H1 (cell line): ENCODE measurements at regions not wholly inside any gene's neighbourhood (a gene's known extent, or its start where the extent isn't known, plus 50 kb on each side); places are given as distances from the start of the nearest gene placed in this dataset.

Experiments
- CTCF ChIA-PET: fragments of 300-600 bp; sonication (Branson Sonifier 250); formaldehyde crosslinking; loops from one replicate; lab custom pipeline; 2021; ENCODE audit not compliant: partially characterized antibody; lab: Charles Lee
- POLR2A ChIA-PET: fragments of 300-600 bp; sonication (Branson Sonifier 250); formaldehyde crosslinking; loops from one replicate; lab custom pipeline; 2021; ENCODE audit warnings: inconsistent platforms; ENCODE audit not compliant: partially characterized antibody; lab: Charles Lee
- DNase-seq, 2 experiments: peaks; one replicate each; pipeline versions ENCODE4 v3.0.0 to v3.0.0-alpha.2; 2010 to 2022; ENCODE audit warnings: low spot score in 2 of 2, low read depth in 1 of 2, mixed read lengths in 1 of 2
- FAIRE-seq: peaks from 2 replicates; lab custom pipeline; 2011; peaks lifted over from hg19 to GRCh38; lab: Jason Lieb, UNC
- H2AFZ ChIP-seq: 2 replicates; pipeline ENCODE4 v1.8.1; 2012; ENCODE audit warnings: low read length, inconsistent platforms
- H2AK5ac ChIP-seq: 2 replicates; pipeline ENCODE4 v1.6.1; 2013; ENCODE audit warnings: low read depth, low read length
- H2BK120ac ChIP-seq: replicated peaks from 2 replicates; pipeline ENCODE3; 2013; ENCODE audit warnings: low read depth, low read length, inconsistent platforms
- H2BK12ac ChIP-seq: 2 replicates; pipeline ENCODE4 v1.6.1; 2013; ENCODE audit warnings: low read depth, low read length
- H2BK15ac ChIP-seq: 2 replicates; pipeline ENCODE4 v1.6.1; 2013; ENCODE audit warnings: low read length
- H2BK20ac ChIP-seq: 2 replicates; pipeline ENCODE4 v1.6.1; 2013; ENCODE audit warnings: low read length
- H2BK5ac ChIP-seq: 2 replicates; pipeline ENCODE4 v1.6.1; 2013; ENCODE audit warnings: low read depth, low read length
- H3K14ac ChIP-seq: 2 replicates; pipeline ENCODE4 v1.6.1; 2013; ENCODE audit warnings: inconsistent platforms; ENCODE audit not compliant: insufficient read length
- H3K18ac ChIP-seq: 2 replicates; pipeline ENCODE4 v1.6.1; 2013; ENCODE audit warnings: low read length; ENCODE audit errors: extremely low read depth
- H3K23ac ChIP-seq: 2 replicates; pipeline ENCODE4 v1.6.1; 2013; ENCODE audit warnings: inconsistent platforms; ENCODE audit not compliant: insufficient read length
- H3K23me2 ChIP-seq: 2 replicates; pipeline ENCODE4 v1.6.1; 2013; ENCODE audit warnings: low read depth, low read length
- H3K27ac ChIP-seq: 2 replicates; pipeline ENCODE4 v1.6.1; 2011; ENCODE audit warnings: low read depth, low read length, inconsistent platforms
- H3K27me3 ChIP-seq, 4 experiments: replicated peaks in 1 of 4; 1 replicate in 1 of 4; 2 replicates in 3 of 4; pipeline versions ENCODE4 v1.6.1 to v1.8.1; 2011 to 2013; ENCODE audit warnings: low read length in 3 of 4, mild to moderate bottlenecking in 3 of 4, inconsistent platforms in 2 of 4, mixed read lengths in 2 of 4, moderate library complexity in 1 of 4; ENCODE audit not compliant: control insufficient read depth in 3 of 4, insufficient read depth in 3 of 4; ENCODE audit errors: extremely low read depth in 1 of 4
- H3K36me3 ChIP-seq, 4 experiments: 2 replicates each; pipeline versions ENCODE4 v1.6.1 to v1.8.1; 2011 to 2013; ENCODE audit warnings: mild to moderate bottlenecking in 4 of 4, low read length in 3 of 4, moderate library complexity in 2 of 4, control low read depth in 1 of 4, inconsistent platforms in 1 of 4; ENCODE audit not compliant: insufficient read depth in 4 of 4, control insufficient read depth in 2 of 4
- H3K4ac ChIP-seq: replicated peaks from 2 replicates; pipeline ENCODE3; 2013; ENCODE audit warnings: low read length, low read depth, mixed read lengths, inconsistent platforms; ENCODE audit not compliant: insufficient read length
- H3K4me1 ChIP-seq, 4 experiments: replicated peaks in 1 of 4; 1 replicate in 1 of 4; 2 replicates in 3 of 4; pipeline versions ENCODE4 v1.6.1 to v1.8.1; 2011 to 2013; ENCODE audit warnings: low read length in 3 of 4, inconsistent platforms in 2 of 4, mixed read lengths in 1 of 4; ENCODE audit not compliant: insufficient read depth in 4 of 4, control insufficient read depth in 3 of 4
- H3K4me2 ChIP-seq, 2 experiments: 2 replicates each; pipeline versions ENCODE4 v1.6.1 to v1.8.1; 2011 to 2013; ENCODE audit warnings: low read depth in 2 of 2, low read length in 2 of 2, control low read depth in 1 of 2, inconsistent platforms in 1 of 2, mild to moderate bottlenecking in 1 of 2; ENCODE audit not compliant: insufficient read depth in 1 of 2
- H3K4me3 ChIP-seq, 4 experiments: fragments of 200-600, 300-600 bp in 1 of 4; sonication (generic), shearing (Covaris generic), sonication (Bioruptor Twin) in 1 of 4; 2 replicates each; pipeline versions ENCODE4 v1.5.1 to v1.8.1; 2011 to 2016; ENCODE audit warnings: low read length in 4 of 4, low read depth in 3 of 4, control low read depth in 2 of 4, inconsistent platforms in 2 of 4, mild to moderate bottlenecking in 2 of 4, mixed read lengths in 1 of 4, moderate library complexity in 1 of 4; ENCODE audit not compliant: insufficient read depth in 2 of 4; ENCODE audit errors: extremely low read depth in 1 of 4
- H3K56ac ChIP-seq: replicated peaks from 2 replicates; pipeline ENCODE3; 2013; ENCODE audit warnings: low read depth, mild to moderate bottlenecking, mixed read lengths, low read length, inconsistent platforms; ENCODE audit not compliant: insufficient read length
- H3K79me1 ChIP-seq: 2 replicates; pipeline ENCODE4 v1.6.1; 2013; ENCODE audit warnings: low read depth, low read length, control low read depth
- H3K79me2 ChIP-seq, 2 experiments: 2 replicates each; pipeline versions ENCODE4 v1.6.1 to v1.8.1; 2012 to 2013; ENCODE audit warnings: low read length in 2 of 2, mild to moderate bottlenecking in 2 of 2, inconsistent platforms in 1 of 2; ENCODE audit not compliant: insufficient read depth in 2 of 2, control insufficient read depth in 1 of 2
- H3K9ac ChIP-seq, 4 experiments: replicated peaks in 1 of 4; 1 replicate in 1 of 4; 2 replicates in 3 of 4; pipeline versions ENCODE4 v1.6.1 to v1.8.1; 2011 to 2013; ENCODE audit warnings: low read depth in 3 of 4, low read length in 3 of 4, control low read depth in 2 of 4, mild to moderate bottlenecking in 2 of 4, moderate library complexity in 2 of 4, inconsistent platforms in 1 of 4; ENCODE audit errors: extremely low read depth in 1 of 4
- H3K9me3 ChIP-seq, 2 experiments: 2 replicates each; pipeline versions ENCODE4 v1.6.1 to v1.8.1; 2012 to 2013; ENCODE audit warnings: mild to moderate bottlenecking in 2 of 2, moderate library complexity in 2 of 2, control low read depth in 1 of 2, inconsistent platforms in 1 of 2, low read depth in 1 of 2, low read length in 1 of 2, mixed read lengths in 1 of 2; ENCODE audit not compliant: insufficient read depth in 2 of 2
- H4K20me1 ChIP-seq, 2 experiments: replicated peaks in 1 of 2; 2 replicates each; pipeline versions ENCODE3 to v1.8.1; 2011 to 2013; ENCODE audit warnings: inconsistent platforms in 2 of 2, low read length in 2 of 2, mild to moderate bottlenecking in 1 of 2; ENCODE audit not compliant: insufficient read depth in 2 of 2, control insufficient read depth in 1 of 2
- H4K5ac ChIP-seq: 2 replicates; pipeline ENCODE4 v1.6.1; 2013; ENCODE audit warnings: low read length, low read depth, mixed read lengths, inconsistent platforms; ENCODE audit not compliant: insufficient read length
- H4K8ac ChIP-seq: 2 replicates; pipeline ENCODE4 v1.8.0; 2013; ENCODE audit warnings: mild to moderate bottlenecking, moderate library complexity, low read length, inconsistent platforms; ENCODE audit not compliant: insufficient read depth; ENCODE audit errors: extremely low read depth
- H4K91ac ChIP-seq: replicated peaks from 2 replicates; pipeline ENCODE3; 2013; ENCODE audit warnings: low read length, mixed read lengths, inconsistent platforms; ENCODE audit not compliant: insufficient read length
- RXRA ChIP-seq: IDR thresholded peaks from 2 replicates; pipeline ENCODE4 v1.6.1; 2011; ENCODE audit warnings: low read depth, mild to moderate bottlenecking, low read length, moderate library complexity; ENCODE audit not compliant: insufficient read depth
- TEAD4 ChIP-seq: IDR thresholded peaks from 2 replicates; pipeline ENCODE4 v1.6.1; 2012; ENCODE audit warnings: low read depth, low read length, inconsistent platforms, mixed read lengths
- YY1 ChIP-seq: IDR thresholded peaks from 2 replicates; pipeline ENCODE4 v1.6.1; 2011; ENCODE audit warnings: low read depth, mild to moderate bottlenecking, low read length
- WGBS, 2 experiments: shearing (Covaris generic) in 1 of 2; methylation state at CpG; one replicate each; pipeline versions ENCODE4 v1.1.6 to v1.1.7; 2013 to 2015; ENCODE audit warnings: low lambda C conversion rate in 2 of 2, mixed read lengths in 2 of 2, inconsistent platforms in 1 of 2, low coverage in 1 of 2, missing lambda C conversion rate in 1 of 2; ENCODE audit not compliant: insufficient replicate concordance in 2 of 2, insufficient coverage in 1 of 2, insufficient read length in 1 of 2; ENCODE audit errors: extremely low coverage in 1 of 2, missing lambda C conversion rate in 1 of 2; 5-methylcytosine and 5-hydroxymethylcytosine counted together
- TF ChIP-seq, protein P1 (sequence below): IDR thresholded peaks from 2 replicates; pipeline ENCODE4 v1.6.1; 2011; ENCODE audit warnings: low read length, improper control_type of control experiment

DNA sequence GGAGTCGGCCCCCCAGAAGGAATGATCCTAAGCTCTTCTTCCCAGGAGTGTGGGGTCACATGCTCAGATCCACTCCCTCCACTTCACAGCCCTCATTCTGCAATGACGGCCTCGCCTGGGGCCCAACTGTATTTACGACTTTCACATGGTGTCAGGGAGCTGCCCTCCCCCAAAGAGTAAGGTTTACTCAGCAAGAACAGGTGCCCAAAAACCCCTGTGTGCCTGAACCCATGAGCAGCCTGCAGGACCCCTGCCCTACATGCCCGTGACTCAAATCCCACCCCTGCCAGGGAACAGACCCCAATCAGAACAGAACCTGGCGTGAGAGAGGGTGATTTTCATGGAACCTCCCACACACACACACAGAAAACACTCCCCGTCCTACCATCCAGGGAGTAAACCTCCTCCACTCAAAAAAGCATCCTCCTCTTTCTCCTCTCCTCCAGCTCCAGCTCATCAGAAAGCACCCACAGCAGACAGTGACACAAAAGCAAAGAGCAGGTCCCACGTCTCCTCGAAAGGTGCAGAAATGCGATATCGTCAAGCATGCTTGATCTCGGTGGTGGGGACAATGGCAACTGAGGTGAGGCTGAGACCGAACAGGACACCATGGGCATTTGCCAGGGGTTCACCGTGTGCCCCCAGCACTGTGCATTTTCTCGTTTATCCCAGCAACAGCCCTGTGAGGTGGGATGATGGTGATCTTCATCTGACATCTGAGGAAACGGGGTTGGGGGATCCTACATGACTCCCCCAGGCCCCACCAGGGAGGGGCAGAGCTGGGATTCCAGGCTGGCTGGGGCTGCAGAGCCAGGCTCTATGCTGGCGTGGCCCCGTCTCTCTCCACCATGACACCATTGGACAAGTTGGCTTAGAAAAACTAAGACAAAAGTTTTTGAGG lies 397.9 kb downstream of the NPHP4 start:
- Histone ChIP-seq H3K4me3 (no peak overlapping the region), H3K9me3 (peaks cover 0 to 4% of the 10 kb centered on the region in 2 experiments; a peak in 1 of 4 replicates), H3K14ac (no peak overlapping the region), H3K36me3 (no peaks in the 10 kb centered on the region), H2BK20ac (no peak overlapping the region), H2BK5ac (no peak overlapping the region), H2BK15ac (no peak overlapping the region), H3K27ac (no peak overlapping the region), H3K56ac (no peak overlapping the region), H4K91ac (no peak overlapping the region), H3K79me1 (no peaks in the 10 kb centered on the region), H3K79me2 (no peaks in the 10 kb centered on the region), H3K9ac (no peak overlapping the region), H3K23ac (no peak overlapping the region), H3K18ac (no peak overlapping the region), H2AFZ (no peak overlapping the region), H2BK12ac (no peak overlapping the region), H3K23me2 (no peaks in the 10 kb centered on the region), H4K5ac (no peak overlapping the region), H3K4ac (no peak overlapping the region), H4K8ac (no peak overlapping the region; the same call in 1 of the 2 replicates), H3K4me2 (no peak overlapping the region), H3K27me3 (no peaks in the 10 kb centered on the region), H3K4me1 (peaks cover 0 to 3% (median 0%) of the 10 kb centered on the region in 4 experiments; a peak in 2 of 7 replicates), H2BK120ac (no peak overlapping the region), H4K20me1 (no peaks in the 10 kb centered on the region), H2AK5ac (no peak overlapping the region)
- DNase-seq (no peak), FAIRE-seq (no peak)
- ChIA-PET POLR2A (no interaction called here), CTCF (interaction anchor here (0.6 to 3.8 kb wide), 4 partner anchors 27 to 236 kb away, joined by 3 to 25 read pairs (median 4); no protein-coding TSS in a partner anchor)
- 90% methylated on average over 18 of the region's 18 CpGs; no CpG with 5 or more reads in 1 of the 2 experiments for WGBS, 2 experiments
- no peak for TF ChIP-seq TEAD4
- TF ChIP-seq RXRA: no peak
- no peak for TF ChIP-seq YY1
- TF ChIP-seq, protein P1, sequence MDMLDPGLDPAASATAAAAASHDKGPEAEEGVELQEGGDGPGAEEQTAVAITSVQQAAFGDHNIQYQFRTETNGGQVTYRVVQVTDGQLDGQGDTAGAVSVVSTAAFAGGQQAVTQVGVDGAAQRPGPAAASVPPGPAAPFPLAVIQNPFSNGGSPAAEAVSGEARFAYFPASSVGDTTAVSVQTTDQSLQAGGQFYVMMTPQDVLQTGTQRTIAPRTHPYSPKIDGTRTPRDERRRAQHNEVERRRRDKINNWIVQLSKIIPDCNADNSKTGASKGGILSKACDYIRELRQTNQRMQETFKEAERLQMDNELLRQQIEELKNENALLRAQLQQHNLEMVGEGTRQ: no peak
